NCI-H2196 (cell line): ENCODE measurements at regions not wholly inside any gene's neighbourhood (a gene's known extent, or its start where the extent isn't known, plus 50 kb on each side); places are given as distances from the start of the nearest gene placed in this dataset.
"Not testable (repeated sequence)": the region's sequence is repeated elsewhere in the genome, so short reads cannot be mapped to it uniquely, and the experiment has no call there.

Experiments used
- DNase-seq: peaks from one replicate; lab custom pipeline; 2025; ENCODE audit not compliant: unreplicated experiment; lab: John Stamatoyannopoulos, UW

DNA sequence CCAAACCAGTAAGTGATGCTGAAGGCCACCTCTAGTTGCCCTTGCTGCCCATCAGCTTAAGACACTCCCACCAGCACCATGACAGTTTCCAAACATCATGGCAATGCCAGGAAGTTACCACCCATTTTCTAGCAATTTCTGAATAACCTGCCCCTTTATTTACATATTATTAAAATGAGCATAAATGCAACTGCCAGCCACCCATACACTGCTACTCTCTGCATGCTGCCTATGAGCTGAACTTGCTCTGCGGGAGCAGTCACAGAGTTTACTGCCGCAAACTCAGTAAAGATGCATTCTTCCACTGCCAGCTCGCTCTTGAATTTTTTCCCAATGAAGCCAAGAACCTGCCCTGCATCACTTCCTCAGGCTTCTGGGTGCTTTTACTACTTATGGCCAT lies 212.6 kb downstream of the SH2D4B start:
- DNase-seq: no peak

- DNase-seq: no peak
These were observed 214.2 kb downstream of the SH2D4B start for GRCh38 chr10:80751940-80752339.

DNA sequence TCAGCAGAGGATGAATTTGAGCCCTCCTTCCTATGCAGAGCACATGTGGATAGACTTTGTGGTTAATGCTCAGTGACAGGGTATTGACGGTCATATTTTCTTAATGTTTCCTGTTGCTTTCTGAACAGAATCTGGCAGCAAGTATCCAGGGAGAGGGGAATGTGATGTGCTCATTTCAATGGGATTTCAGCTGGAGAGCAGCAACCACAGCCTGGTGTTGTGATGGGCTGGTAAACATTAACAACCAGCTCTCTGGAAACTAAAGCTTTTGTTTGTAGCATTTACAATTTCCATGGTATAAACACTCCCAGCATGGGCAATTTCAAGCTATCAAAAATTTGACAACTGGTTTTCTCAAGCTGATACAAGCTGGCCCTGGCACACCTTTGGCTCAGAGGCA lies 215.9 kb downstream of the SH2D4B start:
- no peak for DNase-seq

- DNase-seq: no peak
These were observed 218.2 kb downstream of the SH2D4B start for GRCh38 chr10:80755893-80756292.

DNA sequence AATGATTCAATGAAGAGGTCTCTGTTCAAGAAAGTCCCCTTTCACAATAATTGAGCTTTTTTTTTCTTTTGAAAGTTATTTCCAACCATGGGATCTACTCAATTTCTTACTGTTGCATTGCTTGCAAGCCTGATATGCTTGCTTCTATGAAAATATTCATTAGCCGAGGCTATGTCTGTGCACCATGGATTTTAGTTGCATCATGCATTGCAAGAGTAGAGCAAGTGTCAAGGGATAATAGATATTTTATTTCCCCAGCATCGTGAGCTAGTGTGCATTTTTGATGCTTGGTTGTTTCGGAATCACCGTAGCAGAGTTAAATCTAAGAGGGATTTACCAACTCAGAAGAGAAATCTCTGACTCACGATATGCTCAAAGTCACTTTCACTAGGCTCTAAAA lies 222.0 kb downstream of the SH2D4B start:
- no peak for DNase-seq

DNA sequence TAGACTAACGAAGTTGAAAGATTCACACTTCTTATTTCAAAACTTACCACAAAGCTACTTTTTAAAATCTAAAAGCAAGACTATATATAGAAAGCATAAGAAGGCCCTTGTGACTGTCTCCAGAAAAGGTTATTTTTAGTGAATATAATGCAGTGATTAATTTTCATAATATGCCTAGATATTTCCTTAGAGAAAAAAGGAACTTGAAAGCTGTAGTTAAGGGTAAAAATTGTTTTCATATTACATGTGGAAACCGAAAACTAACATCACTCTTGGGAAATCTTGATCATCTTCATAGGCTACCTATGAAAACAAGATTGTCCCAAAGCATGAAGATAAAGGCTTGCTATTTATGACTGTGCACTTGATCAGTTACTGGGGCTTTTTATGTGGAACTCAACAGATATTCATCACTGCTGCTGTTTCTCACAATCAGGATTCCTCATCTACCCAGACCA lies 223.2 kb downstream of the SH2D4B start:
- no peak for DNase-seq

DNA sequence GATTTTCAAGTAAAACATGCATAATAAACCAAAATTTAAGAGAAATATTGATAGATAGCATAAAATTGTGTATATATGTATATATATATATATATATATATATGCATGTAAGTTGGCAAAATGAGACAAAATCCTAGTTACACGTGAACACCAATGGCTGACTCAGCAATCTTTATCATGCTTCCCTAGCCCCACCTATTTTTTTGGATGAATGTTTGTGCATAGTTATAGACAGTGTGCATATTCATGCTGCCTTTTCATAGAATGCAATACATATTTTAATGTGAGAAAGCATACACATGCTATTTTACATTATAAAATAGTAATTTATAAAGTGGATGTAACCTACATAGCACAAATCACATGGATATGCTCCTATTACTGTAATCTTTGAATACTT lies 230.3 kb downstream of the SH2D4B start:
- DNase-seq: no peak

DNA sequence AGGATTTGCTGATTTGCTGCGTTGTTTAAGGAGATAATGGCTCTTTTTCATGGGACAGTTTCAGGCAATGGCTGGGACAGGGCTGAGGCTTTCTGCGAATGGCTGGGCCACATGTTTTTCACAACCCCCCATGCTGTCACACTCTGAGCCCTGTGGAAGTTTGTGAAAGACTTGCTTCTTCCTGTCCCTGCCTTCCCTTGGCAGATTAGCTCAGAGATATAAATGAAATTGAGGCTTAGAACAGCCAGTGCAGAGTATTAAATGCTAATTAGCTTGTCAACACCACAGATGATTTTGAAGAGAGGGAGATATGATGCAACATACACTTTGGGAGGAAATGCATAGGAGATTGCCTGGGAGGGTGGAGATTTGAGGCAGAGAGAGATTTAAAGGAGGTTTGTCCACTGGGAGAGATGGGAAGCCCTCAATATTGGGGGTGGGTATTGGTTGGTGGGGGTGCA lies 232.0 kb downstream of the SH2D4B start:
- DNase-seq: no peak

- DNase-seq: no peak
These were observed 232.5 kb downstream of the SH2D4B start for GRCh38 chr10:80770239-80770638.

DNA sequence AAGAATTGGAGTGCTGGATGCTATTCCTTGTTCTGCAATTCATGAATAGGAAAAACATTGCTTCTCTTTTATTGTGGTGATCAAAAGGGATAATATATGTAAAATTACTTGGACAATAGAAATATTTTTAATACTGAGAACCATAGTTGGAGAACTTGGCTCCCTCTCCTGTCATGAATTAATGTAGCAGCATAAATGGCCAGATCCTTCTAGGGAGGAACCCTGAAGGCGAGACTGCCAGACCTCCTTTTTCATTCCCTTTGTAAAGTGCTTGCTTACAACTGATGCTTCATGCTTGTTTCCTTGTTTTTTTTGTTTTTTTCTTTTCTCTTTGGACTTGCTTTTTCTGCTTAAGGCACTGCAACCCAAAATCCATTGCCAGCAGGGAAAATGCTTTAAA lies 233.6 kb downstream of the SH2D4B start:
- DNase-seq: no peak

GRCh38 chr10:80771902-80772555 lies 234.3 kb downstream of the SH2D4B start:
- no peak for DNase-seq

- no peak for DNase-seq
These were observed 234.9 kb downstream of the SH2D4B start for GRCh38 chr10:80772596-80772995.

DNA sequence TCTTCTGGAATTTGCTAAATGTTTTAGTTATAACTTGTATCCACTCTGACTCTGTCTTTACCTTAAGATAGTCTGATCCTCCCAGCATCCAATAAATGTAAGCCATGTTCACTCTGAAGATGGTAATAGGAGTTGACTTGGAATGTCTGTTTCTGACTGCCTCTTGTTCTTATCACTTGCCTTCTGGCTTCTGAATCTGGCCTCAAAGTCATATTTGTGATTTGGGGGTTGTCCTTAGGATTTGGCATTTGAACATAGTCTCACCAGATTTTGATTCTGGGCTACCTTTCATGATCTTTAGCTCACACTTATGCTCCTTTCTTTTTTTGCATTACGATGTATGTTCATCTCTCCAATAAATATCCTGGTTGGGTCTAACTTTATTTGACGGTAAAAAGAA lies 247.0 kb downstream of the SH2D4B start:
- DNase-seq: no peak

- no peak for DNase-seq
These were observed 248.6 kb downstream of the SH2D4B start for GRCh38 chr10:80786322-80786721.

DNA sequence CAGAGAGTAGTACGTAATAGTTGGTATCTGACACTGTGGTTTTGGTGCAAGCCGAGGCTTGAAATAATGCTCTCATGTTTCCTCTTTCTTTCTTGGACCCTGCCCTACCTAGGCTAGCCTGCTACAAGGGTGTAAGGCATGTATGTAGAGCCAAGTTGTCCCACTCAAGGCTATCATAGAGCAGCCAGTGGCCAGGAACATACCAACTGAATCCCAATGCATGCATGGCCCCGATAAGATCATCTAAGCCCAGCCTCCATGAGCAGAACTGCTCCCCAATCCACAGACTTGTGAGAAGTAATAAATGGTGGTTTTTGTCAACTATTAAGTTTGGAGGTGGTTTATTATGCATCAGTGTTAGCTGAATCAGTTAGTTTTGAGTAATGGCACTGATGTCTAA lies 250.2 kb downstream of the SH2D4B start:
- no peak for DNase-seq

GRCh38 chr10:80794994-80795393 lies 257.3 kb downstream of the SH2D4B start:
- no peak for DNase-seq

GRCh38 chr10:80805343-80806020 lies 267.8 kb downstream of the SH2D4B start:
- DNase-seq: no peak

DNA sequence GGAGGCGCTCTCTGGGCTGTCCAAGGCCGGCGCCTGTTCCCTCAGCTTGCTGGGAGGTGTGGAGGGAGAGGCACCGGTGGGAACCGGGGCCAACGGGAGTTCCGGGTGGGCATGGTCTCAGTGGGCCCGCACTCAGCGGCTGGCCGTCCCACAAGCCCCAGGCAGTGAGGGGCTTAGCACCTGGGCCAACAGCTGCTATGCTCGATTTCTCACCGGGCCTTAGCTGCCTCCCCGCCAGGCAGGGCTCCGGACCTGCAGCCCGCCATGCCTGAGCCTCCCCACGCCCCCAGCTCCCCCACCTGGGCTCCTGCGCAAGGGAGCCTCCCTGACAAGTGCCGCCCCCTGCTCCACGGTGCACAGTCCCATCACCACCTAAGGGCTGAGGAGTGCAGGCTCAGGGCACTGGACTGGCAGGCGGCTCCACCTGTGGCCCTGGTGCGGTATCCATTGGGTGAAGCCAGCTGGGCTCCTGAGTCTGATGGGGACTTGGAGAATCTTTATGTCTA lies 276.5 kb downstream of the SH2D4B start:
- no peak for DNase-seq

GRCh38 chr10:80829151-80829550 lies 291.4 kb downstream of the SH2D4B start:
- DNase-seq: no peak

- DNase-seq: no peak
These were observed 291.9 kb downstream of the SH2D4B start for GRCh38 chr10:80829562-80829961.

- not testable (repeated sequence) for DNase-seq
These were observed 295.0 kb downstream of the SH2D4B start for GRCh38 chr10:80832693-80833092.

- DNase-seq: no peak
These were observed 317.8 kb downstream of the SH2D4B start for GRCh38 chr10:80855348-80855971.
